DOHH2 (cell line): ENCODE measurements at regions not wholly inside any gene's neighbourhood (a gene's known extent, or its start where the extent isn't known, plus 50 kb on each side); places are given as distances from the start of the nearest gene placed in this dataset.

Experiments used
- CTCF ChIP-seq: fragments of 200-600 bp; sonication (generic); IDR thresholded peaks from one replicate; pipeline ENCODE4 v1.5.1; 2014; ENCODE audit warnings: antibody characterized with exemption, mild to moderate bottlenecking, low read depth, low read length; ENCODE audit not compliant: poor library complexity, severe bottlenecking
- EZH2phosphoT487 ChIP-seq: fragments of 200-600 bp; sonication (generic); IDR thresholded peaks from 2 replicates; pipeline ENCODE4 v1.6.1; 2017; ENCODE audit warnings: borderline replicate concordance, mild to moderate bottlenecking, antibody characterized with exemption, low read length, moderate library complexity, mixed read lengths

GRCh38 chr2:71859211-71859847, 288.3 kb downstream of the CYP26B1 start:
- no peak for TF ChIP-seq CTCF
- no peak for TF ChIP-seq EZH2phosphoT487
